GM19395 (cell line): ENCODE measurements at regions not wholly inside any gene's neighbourhood (a gene's known extent, or its start where the extent isn't known, plus 50 kb on each side); places are given as distances from the start of the nearest gene placed in this dataset.
"Not testable (repeated sequence)": the region's sequence is repeated elsewhere in the genome, so short reads cannot be mapped to it uniquely, and the experiment has no call there.

Experiments used
- ATAC-seq: cut with Tn5 transposase; IDR thresholded peaks from one replicate; pipeline ENCODE4 v1.9.1; 2021; ENCODE audit warnings: mild to moderate bottlenecking, moderate library complexity; ENCODE audit not compliant: unreplicated experiment

DNA sequence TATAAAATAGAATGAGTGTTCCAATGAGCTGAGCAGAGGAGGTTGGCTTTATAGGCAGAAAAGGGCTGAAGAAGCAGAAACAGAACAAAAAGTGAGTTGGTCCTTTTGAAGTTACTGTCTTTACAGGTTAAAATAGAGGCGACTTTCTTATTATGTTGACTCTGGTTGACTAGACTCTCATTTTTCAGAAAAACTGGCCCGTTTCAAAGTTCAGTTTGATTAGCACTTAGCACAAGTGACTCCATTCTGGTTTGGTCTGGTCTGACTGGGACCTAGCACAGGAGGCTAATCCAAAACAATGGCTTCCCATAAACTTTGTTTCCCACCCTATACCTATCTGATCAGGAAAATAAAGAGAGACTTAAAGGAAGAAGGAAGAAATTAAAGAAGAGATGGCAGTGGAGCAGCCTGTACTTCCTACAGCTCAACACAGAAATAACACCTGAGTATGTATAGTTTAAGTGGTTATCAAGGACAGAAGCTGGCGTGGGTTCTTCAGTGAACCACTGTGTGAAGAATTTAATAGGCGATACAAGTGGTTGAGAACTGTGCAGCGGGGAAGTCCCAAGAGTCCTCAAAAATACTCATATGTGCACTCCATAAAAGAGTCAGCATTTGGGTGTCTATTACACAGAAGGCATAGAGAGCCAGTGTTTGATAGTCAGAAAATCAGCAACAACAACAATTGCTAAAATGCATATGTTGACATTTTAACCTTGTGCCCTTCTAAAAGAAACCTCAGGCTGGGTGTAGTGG, 554.8 kb upstream of the HTR2C start:
- ATAC-seq, result no peak

DNA sequence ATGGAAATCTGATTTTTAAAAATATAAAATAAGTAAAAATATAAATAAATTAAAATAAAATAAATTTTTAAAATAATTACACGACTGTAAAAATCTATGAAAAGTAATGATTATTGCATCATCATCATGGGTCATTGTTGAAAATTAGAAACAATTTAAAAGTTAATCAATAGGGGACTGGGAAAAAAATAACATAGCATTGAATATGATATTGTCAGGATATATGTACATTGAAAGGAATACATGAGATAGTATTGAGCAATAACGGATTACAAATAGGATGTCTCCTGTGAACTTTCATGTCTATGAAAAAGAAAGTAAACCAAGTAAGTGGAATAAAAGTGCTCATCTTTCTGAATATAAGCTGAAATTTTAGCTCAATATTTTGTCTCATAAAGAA, 566.8 kb upstream of the HTR2C start:
- ATAC-seq, result no peak

DNA sequence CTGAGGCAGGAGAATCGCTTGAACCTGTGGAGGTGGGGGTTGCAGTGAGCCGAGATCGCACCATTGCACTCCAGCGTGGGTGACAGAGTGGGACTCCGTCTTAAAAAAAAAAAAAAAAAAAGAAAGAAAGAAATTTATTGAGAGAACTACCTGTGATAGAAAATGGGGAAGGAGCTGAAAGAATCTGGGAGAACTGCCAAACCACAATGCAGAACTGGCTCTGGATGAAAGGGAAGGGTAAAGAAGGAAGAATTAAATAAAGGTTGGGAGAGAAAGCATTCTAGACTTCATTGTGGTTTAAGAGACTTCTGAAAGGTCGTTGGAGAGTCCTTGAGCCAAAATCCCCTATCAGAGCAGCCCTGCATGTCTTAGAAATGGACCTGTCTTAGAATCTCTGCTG, 567.9 kb upstream of the HTR2C start:
- no peak for ATAC-seq

DNA sequence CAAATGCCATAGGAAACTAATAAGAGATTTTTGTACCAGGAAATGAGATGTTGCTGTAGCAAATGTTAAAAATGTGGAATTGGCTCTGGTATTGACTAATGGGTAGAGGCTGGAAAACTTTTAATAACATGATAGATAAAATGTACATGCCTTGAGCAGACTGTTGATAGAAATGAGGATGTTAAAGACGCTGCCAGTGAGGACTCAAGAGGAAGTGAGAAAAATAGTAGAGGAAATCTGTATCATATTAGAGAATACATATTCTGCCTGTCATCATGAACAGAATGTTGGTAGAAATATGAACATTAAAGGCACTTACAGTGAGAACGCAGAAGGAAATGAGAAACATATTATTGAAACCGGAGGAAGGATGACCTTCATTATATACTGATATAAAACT, 577.2 kb upstream of the HTR2C start:
- no peak for ATAC-seq

DNA sequence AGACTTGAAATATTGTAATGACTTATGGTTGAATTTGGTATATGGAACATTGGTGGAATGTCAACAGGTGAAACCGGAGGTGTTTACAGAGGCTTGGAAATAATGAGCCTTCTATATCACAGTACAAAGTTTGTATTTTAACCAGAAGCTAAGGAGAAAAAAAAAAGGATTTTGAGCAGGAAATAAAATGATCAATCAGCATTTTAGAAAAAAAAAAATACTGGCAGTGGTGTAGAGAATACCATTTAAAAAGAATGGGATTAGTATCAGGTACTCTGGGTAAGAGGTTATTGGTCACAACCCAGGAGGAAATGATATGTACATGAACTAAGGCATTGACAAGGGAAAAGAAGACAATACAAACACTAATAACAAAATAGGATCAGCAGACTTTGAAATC, 587.1 kb upstream of the HTR2C start:
- ATAC-seq, result no peak

DNA sequence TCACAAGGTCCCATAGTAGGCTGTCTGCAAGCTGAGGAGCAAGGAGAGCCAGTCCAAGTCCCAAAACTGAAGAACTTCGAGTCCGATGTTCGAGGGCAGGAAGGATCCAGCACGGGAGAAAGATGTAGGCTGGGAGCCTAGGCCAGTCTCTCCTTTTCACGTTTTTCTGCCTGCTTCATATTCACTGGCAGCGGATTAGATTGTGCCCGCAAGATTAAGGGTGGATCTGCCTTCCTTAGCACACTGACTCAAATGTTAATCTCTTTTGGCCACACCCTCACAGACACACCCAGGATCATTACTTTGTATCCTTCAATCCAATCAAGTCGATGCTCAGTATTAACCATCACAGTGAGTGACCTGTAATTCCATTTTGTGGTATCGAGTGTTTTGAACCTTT, 592.2 kb upstream of the HTR2C start:
- not testable (repeated sequence) for ATAC-seq

DNA sequence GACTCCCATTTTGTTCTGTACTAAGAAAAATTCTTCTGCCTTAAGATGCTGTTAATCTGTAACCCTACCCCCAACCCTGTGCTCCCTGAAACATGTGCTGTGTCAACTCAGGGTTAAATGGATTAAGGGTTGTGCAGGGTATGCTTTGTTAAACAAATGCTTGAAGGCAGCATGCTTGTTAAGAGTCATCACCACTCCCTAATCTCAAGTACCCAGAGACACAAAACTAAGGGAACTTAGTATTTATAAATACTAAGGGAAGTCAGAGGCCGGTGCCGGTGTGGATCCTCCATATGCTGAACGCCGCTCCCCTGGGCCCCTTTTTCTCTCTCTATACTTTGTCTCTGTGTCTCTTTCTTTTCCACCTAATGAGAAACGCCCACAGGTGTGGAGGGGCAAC, 593.2 kb upstream of the HTR2C start:
- ATAC-seq, result not testable (repeated sequence)

DNA sequence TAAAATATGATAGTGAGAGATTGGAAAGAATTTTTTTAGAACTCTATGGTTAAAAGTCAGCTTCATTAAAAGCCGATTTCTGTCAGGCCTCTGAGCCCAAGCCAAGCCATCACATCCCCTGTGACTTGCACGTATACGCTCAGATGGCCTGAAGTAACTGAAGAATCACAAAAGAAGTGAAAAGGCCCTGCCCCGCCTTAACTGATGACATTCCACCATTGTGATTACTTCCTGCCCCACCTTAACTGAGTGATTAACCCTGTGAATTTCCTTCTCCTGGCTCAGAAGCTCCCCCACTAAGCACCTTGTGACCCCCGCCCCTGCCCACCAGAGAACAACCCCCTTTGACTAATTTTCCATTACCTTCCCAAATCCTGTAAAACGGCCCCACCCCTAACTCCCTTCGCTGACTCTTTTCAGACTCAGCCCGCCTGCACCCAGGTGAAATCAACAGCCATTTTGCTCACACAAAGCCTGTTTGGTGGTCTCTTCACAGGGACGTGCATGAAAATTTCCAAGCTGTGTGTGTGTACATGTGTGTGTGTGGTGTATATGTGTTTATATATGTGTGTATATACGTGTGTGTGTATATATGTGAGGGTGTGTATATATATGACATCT, 595.5 kb upstream of the HTR2C start:
- not testable (repeated sequence) for ATAC-seq

DNA sequence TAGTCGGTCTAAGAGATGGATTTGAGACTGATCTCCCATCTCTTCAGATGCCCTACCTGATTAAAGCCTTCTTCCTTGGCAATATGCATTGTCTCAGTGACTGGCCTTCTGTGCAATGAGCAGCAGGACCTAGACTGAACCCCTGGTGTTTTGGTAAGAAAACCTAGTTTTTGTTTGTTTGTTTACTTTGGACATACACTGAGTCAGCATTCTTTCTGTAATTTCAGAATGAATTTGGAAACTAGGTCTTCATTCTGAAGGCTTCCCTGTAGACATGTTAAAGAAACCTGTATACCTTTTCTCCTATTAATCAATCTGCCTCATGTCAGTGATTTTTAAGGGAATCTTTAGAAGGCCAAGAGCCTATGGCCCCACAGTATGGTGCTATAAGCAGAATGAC, 597.5 kb upstream of the HTR2C start:
- ATAC-seq, result no peak

DNA sequence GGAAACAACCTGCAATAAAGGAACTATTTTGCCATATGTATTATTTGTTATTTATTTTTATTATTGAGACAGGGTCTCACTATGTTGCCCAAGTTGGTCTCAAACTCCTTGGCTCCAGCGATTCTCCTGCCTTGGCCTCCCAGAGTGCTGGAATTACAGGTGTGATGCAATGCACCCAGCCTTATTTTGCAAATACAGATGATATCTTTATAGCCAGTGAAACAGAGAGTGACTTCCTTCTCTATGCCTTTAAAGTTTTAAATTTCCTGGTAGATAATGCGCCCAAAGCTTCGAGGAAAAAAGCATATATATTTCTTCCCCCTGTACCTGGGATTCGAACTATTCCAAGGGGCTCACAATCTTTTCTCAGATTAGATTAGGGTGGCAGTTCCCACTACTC, 601.1 kb upstream of the HTR2C start:
- ATAC-seq, result no peak

DNA sequence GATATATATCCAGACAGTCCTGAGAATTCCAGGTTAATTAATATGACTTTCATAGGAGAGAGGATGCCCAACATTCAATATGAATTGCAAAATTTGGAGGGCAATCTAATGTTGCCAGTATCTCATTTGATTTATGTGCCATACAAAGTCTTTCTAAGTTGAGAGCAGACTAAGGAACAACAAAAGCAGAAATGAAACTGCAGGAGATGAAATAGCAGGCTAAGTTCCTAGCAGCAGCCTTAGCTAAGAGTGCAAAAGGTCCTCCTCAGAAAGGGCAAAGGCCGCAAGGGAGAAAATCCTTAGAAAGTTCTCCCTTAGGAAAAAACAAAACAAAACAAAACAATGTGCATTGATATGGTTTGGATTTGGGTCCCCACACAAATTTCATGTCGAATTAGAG, 602.9 kb upstream of the HTR2C start:
- ATAC-seq, result no peak

DNA sequence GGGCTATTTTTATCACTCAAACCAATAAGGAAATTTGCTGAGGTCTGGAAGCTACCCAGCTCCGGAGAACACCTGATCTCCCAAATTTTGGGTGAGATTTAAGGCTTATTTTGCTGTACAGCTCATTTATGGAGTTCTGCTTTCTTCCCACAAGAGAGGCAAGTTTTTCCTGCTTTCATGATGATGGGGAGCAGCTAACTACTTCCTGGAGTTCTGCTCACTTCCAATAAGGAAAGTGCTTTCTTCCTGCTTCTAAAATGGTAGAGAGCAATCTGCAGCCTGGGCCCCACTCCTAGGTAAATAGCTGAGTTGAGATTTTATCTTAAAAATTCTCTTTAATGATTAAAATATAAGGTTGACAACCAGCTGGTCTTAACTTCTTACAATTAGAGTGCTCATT, 606.0 kb upstream of the HTR2C start:
- ATAC-seq, result no peak

DNA sequence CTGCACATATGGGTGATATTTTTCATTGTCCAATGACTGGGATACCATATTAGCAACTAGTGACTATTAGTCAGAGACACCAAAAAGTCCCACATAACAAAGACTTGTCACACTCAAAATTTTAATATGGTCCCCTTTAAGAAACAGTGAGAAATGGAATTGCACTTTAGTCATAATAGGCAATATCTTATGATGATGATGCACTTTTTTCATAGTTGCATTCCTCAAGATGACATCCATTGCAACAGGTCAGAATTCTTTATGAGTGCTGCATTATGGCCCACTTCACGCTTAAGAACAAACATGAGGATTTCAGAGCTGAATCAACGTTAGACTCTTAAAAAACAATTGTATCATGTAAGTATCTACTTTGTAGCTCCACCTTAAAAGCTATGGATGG, 608.4 kb upstream of the HTR2C start:
- no peak for ATAC-seq

DNA sequence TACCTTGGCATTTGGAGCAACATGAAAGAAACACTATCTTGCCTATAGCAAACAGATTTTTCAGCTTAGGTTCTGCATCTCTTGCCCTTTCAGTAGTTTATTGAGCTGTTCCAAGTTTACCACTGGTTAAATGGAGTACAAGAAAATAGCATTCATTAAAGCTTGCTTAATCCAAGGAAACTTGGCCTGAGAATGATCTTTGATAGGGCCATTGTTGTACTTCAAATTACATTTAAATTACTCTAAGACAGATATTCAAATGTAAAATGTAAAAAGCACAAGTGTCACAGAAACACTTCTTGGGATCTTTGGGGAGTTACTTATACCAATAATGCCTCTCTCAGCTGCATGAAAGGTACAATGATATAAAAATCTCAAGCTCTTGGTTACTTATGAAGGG, 609.0 kb upstream of the HTR2C start:
- ATAC-seq, result no peak

DNA sequence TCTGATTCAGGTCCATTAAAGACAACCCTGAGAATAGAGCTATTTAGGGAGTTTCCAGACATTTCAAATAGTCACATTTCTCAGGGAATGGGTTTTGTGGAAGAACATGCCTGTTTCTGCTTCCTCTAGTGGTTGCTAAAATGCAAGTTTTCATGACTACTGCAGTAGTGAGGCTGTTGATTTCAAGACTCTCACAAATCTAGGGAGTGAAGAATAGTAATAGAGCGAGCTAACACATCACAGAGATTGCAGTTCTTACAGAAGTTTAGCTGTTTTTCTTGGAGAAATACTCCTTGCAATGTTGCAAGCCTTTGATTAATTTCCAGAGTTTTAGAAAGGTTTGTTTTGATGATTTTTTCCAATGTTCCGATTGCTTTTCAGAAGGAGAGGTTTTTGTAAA, 610.2 kb upstream of the HTR2C start:
- no peak for ATAC-seq

DNA sequence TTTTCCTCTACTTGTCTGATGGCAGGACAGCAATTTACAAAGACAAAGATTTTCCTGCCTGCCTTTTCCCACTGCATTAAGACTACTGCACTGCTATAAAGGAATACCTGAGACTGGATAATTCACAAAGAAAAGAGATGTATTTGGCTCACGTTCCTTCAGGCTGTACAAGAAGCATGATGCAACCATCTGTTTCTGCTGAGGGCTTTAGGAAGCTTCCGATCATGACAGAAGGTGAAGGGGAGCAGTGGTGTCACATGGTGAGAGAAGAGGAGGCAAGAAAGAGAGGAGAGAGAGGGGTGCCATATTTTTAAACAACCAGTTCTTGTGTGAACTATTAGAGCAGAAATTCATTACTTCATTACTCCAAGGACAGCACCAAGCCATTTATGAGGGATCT, 617.1 kb upstream of the HTR2C start:
- ATAC-seq, result no peak

DNA sequence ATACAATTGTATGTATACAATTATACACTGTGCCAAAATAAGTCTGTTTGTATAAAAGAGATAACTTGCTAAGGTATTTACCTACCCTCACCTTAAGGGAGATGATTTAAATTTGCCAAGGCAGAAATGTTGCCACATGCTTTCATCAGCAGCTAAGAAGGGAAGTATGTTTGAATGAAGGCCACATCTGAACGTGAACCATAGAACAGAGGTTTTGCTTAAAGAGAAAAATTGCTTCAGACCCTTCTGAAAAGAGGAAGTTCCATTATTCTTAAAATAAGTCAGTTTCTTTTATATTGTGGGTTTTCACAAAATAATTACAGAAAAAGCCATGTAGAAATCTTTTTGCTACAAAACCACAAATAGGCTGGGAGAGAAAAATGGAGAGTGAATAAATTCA, 621.5 kb upstream of the HTR2C start:
- ATAC-seq, result no peak

DNA sequence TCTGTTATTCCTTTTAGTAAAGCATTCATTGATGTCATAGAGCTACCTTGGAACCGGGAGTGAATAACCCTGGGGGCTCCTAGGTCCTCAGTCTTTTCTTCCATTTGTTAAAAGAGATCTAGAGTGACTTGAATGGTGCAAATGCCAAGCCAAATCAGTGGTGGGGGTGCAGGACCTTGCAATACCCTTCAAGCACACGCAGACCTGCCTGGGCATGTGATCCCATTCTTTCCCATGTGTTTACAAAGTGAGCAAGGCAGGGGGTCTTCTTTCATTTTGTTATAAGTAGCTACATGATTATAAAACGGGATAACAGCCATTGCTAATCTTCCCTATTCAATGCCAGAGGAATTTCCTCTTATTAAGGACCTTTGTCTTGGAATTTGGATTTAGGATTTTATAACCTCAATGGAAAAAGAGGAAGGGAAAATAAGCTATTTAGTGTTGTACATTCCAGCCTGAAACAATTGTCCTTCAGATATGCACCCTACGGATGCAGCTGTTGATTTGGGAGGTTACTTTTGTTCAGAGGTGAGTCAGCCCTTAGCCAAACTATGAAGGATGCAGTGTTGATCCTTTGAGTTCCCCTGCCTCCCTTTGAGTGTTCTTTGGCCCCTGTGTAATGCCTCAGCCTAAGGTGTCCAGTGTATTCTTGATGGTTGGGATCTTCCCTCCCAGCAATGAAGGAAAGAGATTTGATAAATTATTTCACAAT, 623.8 kb upstream of the HTR2C start:
- no peak for ATAC-seq

DNA sequence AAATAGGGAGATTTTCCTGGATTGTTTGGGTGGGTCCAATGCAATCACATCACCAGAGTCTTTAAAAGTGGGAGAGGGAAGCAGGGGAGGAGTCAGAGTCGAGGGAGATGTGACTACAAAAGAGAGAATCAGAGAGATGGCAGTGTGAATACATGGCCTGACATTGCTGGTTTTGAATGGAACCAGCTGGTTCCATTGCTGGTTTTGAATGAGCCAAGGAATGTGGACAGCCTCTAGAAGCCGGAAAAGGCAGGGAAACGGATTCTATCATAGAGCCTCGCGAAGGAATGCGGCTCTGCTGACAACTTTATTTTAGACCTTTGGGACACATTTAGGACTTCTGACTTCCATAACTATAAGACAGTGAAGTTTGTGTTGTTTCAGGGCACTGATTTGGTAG, 627.0 kb upstream of the HTR2C start:
- no peak for ATAC-seq

DNA sequence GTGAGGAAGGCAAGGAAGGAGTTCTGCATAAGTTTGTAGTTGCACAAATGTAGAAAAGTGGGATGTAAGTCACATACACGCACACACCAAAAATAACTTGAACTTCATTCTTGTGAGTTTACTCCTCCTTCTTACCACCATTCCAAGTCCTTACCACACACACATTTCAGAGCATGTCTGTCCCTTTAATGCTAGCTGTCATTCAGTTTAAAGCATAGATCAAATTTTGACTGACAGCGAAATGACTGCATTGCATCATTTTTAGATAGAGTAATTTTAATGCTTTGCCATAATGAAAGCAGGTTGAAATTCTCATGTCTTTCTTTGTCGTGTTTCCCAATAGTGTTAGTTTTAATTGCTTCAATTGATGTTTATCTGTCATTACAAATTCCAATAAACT, 629.6 kb upstream of the HTR2C start:
- ATAC-seq, result no peak

DNA sequence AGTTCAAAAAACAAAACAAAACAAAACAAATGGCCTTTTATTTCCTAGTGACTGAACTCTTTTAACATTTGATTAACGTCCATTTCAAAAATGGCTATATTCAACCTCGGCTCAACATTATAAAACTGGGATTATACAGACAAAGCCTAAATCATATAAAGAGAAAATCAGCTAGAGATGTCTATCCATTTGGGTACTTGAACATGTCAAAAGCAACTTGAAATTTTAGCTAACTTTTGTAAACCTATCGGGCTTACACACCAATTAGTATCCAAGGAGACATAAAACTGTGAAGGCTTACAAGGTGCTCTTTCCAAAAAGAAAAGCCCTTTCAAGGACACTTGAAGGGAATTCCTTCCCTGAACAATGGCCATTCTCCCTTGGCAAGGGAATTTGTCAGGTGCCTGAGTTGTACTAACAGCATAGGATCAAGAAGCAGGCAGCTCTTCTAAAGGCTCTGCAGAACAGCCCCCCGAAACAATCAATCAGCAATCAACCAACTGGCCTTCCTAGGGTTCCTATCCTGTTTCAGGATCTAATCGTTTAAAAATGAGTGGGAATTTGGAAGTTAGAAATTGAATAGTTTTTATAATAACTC, 633.7 kb upstream of the HTR2C start:
- no peak for ATAC-seq

DNA sequence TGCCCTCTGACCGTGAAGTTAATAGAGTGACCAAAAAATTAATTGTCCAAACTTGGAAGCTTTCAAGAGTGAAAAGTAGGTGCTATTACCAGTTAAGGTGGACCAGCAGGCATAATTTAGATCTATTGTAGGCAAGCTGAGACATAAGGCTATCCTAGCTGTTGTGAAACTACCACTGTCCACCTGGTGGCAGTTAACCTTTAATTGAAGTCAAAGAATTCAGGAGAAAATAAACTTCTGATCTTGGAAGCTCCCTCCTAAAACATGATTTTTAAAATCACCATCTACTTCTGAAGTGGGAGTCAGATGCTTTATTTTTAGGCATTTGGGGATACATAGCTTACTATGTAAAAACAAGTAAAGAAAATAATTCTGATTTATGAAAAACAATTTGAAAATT, 636.3 kb upstream of the HTR2C start:
- ATAC-seq, result no peak
